Activated CD4-positive, alpha-beta T cell treated with anti-CD3 and anti-CD28 coated beads, Interleukin-2, amount 10 ng/mL, durations not matched to agents 24 days and 14 days (primary cell): ENCODE measurements at regions not wholly inside any gene's neighbourhood (a gene's known extent, or its start where the extent isn't known, plus 50 kb on each side); places are given as distances from the start of the nearest gene placed in this dataset.

Experiments
- DNase-seq: peaks from one replicate; pipeline ENCODE4 v3.0.0; 2022
- H3K27ac Mint-ChIP-seq: one replicate; pipeline ENCODE4 v1.8.0; 2022; ENCODE audit warnings: mild to moderate bottlenecking, mixed read lengths
- H3K27me3 Mint-ChIP-seq: one replicate; pipeline ENCODE4 v1.8.0; 2022; ENCODE audit warnings: mixed read lengths
- H3K36me3 Mint-ChIP-seq: one replicate; pipeline ENCODE4 v1.8.0; 2022; ENCODE audit warnings: low read depth, mild to moderate bottlenecking, mixed read lengths
- H3K4me1 Mint-ChIP-seq: one replicate; pipeline ENCODE4 v1.8.0; 2021; ENCODE audit warnings: mixed read lengths
- H3K4me3 Mint-ChIP-seq: one replicate; pipeline ENCODE4 v1.8.0; 2022; ENCODE audit warnings: mild to moderate bottlenecking, moderate library complexity, mixed read lengths
- H3K9me3 Mint-ChIP-seq: one replicate; pipeline ENCODE4 v1.8.0; 2021; ENCODE audit warnings: mixed read lengths
- intact Hi-C: fragments of 100-400 bp; cut with micrococcal nuclease; formaldehyde crosslinking; loops from one replicate; pipeline ENCODE4 v1.15.1; 2023

GRCh38 chr1:98090351-98090750 is 169.5 kb upstream of the DPYD start:
- no peaks in the 10 kb centered on the region for H3K4me1 Mint-ChIP-seq
- no peak overlapping the region for H3K27ac Mint-ChIP-seq
- no peaks in the 10 kb centered on the region for H3K27me3 Mint-ChIP-seq
- H3K9me3 Mint-ChIP-seq: no peaks in the 10 kb centered on the region
- no peak for DNase-seq
- H3K4me3 Mint-ChIP-seq: no peak overlapping the region
- no peaks in the 10 kb centered on the region for H3K36me3 Mint-ChIP-seq
- intact Hi-C loops: no loop called here

- Mint-ChIP-seq H3K27me3 (no peaks in the 10 kb centered on the region), H3K4me1 (no peaks in the 10 kb centered on the region), H3K9me3 (no peaks in the 10 kb centered on the region), H3K4me3 (no peak overlapping the region), H3K36me3 (no peaks in the 10 kb centered on the region), H3K27ac (no peak overlapping the region)
- intact Hi-C loops: no loop called here
- DNase-seq: no peak
Observed at GRCh38 chr1:98088381-98088780, 167.5 kb upstream of the DPYD start.

GRCh38 chr1:98086796-98087441 is 166.1 kb upstream of the DPYD start:
- Mint-ChIP-seq H3K4me1 (no peaks in the 10 kb centered on the region), H3K9me3 (no peaks in the 10 kb centered on the region), H3K4me3 (no peak overlapping the region), H3K27ac (no peak overlapping the region), H3K36me3 (no peaks in the 10 kb centered on the region), H3K27me3 (no peaks in the 10 kb centered on the region)
- DNase-seq: no peak
- intact Hi-C loops: no loop called here

- H3K4me1 Mint-ChIP-seq: no peaks in the 10 kb centered on the region
- no peak overlapping the region for H3K4me3 Mint-ChIP-seq
- no peak overlapping the region for H3K27ac Mint-ChIP-seq
- H3K36me3 Mint-ChIP-seq: no peaks in the 10 kb centered on the region
- DNase-seq: no peak
- intact Hi-C loops: no loop called here
- H3K27me3 Mint-ChIP-seq: peaks cover 2% of the 10 kb centered on the region
- no peaks in the 10 kb centered on the region for H3K9me3 Mint-ChIP-seq
Observed at GRCh38 chr1:98086156-98086555, 165.3 kb upstream of the DPYD start.

GRCh38 chr1:98084188-98084587 is 163.4 kb upstream of the DPYD start:
- no peaks in the 10 kb centered on the region for H3K9me3 Mint-ChIP-seq
- no peaks in the 10 kb centered on the region for H3K4me1 Mint-ChIP-seq
- intact Hi-C loops: no loop called here
- H3K27me3 Mint-ChIP-seq: peaks cover 2% of the 10 kb centered on the region
- no peak overlapping the region for H3K27ac Mint-ChIP-seq
- no peaks in the 10 kb centered on the region for H3K36me3 Mint-ChIP-seq
- DNase-seq: no peak
- H3K4me3 Mint-ChIP-seq: no peak overlapping the region

DNA sequence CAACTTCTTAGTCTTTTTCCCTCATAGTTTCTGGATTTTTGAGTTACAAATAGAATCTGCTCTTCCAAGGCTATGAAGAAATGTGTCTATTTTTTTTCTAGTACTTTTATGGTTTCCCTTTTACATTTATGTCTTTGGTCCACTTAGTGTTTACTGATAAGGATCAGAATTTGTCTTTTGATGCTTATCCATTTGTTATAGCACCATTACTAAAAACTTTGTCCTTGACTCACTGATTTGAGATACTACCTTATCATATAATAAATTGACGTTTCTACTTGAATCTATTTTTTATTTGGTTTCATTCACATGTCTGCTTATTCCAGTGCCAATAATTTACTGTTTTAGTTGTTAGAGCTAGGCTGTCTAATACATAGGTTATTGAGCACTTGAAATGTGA is 161.1 kb upstream of the DPYD start:
- no peak overlapping the region for H3K27ac Mint-ChIP-seq
- H3K27me3 Mint-ChIP-seq: peaks cover 2% of the 10 kb centered on the region

DNA sequence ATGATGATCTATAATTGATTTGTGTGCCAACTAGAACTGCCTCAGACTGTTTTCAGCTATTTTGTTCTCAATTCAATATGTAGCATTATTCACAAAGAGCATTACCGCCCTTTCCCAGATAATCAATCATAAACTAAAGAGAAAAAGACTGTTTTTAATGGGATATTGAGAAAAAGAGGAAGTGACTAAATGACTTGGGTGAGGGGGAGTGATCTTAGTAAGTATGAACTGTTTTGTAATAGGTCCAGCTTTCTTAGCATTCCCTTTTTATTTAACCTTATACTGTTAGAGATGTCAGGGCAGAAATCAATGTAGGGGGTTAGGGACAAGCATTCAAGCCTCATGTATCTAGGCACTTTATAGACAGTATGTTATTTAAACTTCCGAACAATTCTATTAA is 157.8 kb upstream of the DPYD start:
- Mint-ChIP-seq H3K27me3 (peaks cover 2% of the 10 kb centered on the region), H3K27ac (no peak overlapping the region), H3K4me1 (peaks cover 1% of the 10 kb centered on the region), H3K9me3 (no peaks in the 10 kb centered on the region), H3K4me3 (no peak overlapping the region), H3K36me3 (no peaks in the 10 kb centered on the region)
- intact Hi-C loops: no loop called here
- no peak for DNase-seq

More for the DNA sequence above, 161.1 kb upstream of the DPYD start:
- H3K4me3 Mint-ChIP-seq: no peak overlapping the region
- H3K9me3 Mint-ChIP-seq: no peaks in the 10 kb centered on the region
- intact Hi-C loops: no loop called here
- H3K4me1 Mint-ChIP-seq: no peaks in the 10 kb centered on the region
- DNase-seq: no peak
- no peaks in the 10 kb centered on the region for H3K36me3 Mint-ChIP-seq

GRCh38 chr1:98077691-98078090 is 156.9 kb upstream of the DPYD start:
- H3K4me1 Mint-ChIP-seq: peaks cover 1% of the 10 kb centered on the region
- H3K27me3 Mint-ChIP-seq: peaks cover 2% of the 10 kb centered on the region
- no peak for DNase-seq
- no peak overlapping the region for H3K4me3 Mint-ChIP-seq
- H3K36me3 Mint-ChIP-seq: no peaks in the 10 kb centered on the region
- H3K9me3 Mint-ChIP-seq: no peaks in the 10 kb centered on the region
- intact Hi-C loops: no loop called here
- no peak overlapping the region for H3K27ac Mint-ChIP-seq

DNA sequence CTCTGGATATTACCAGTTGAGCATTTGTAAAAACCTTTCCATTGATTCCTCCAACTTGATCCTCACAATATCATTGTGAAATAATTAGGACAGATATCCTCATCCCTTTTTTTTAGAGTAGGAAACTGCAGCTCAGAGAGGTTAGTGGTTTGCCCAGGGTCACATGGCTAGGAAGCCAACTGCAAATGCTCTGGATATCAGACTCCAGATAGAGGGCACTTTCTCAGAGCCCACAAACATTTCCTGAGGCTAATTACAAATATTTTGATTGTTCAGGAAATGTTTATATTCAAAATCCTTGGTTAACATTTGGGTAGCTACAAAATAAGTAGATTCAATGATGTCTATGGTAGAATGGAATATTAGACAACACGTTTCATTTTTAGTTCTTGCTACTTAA is 154.8 kb upstream of the DPYD start:
- no peak for DNase-seq
- Mint-ChIP-seq H3K36me3 (no peaks in the 10 kb centered on the region), H3K27me3 (peaks cover 4% of the 10 kb centered on the region), H3K4me1 (peaks cover 1% of the 10 kb centered on the region), H3K27ac (no peak overlapping the region), H3K9me3 (no peaks in the 10 kb centered on the region), H3K4me3 (no peak overlapping the region)
- intact Hi-C loops: no loop called here

- peaks cover 1% of the 10 kb centered on the region for H3K4me1 Mint-ChIP-seq
- no peak overlapping the region for H3K27ac Mint-ChIP-seq
- peaks cover 4% of the 10 kb centered on the region for H3K27me3 Mint-ChIP-seq
- no peak for DNase-seq
- H3K36me3 Mint-ChIP-seq: no peaks in the 10 kb centered on the region
- intact Hi-C loops: no loop called here
- no peak overlapping the region for H3K4me3 Mint-ChIP-seq
- no peaks in the 10 kb centered on the region for H3K9me3 Mint-ChIP-seq
Observed at GRCh38 chr1:98073823-98074222, 153.0 kb upstream of the DPYD start.

DNA sequence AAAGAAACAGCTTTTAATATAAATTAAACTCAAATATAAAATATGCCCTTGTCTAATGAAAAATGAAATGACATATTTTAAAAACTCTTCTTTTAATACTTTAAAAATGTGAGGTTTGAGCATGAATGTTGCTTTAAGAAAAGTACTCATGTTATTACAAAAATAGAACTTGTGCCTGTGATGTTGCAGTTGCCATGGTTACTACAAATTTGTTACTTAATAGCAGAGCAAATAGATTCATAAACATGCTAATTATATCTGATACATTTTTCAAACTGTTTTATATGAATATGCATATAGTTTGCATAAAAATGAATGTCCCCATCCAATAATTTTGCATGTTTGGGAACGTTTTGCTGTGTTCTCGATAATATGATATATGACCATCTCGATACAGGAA is 152.3 kb upstream of the DPYD start:
- Mint-ChIP-seq H3K9me3 (no peaks in the 10 kb centered on the region), H3K4me3 (no peak overlapping the region), H3K27me3 (peaks cover 4% of the 10 kb centered on the region), H3K27ac (no peak overlapping the region), H3K36me3 (no peaks in the 10 kb centered on the region), H3K4me1 (peaks cover 1% of the 10 kb centered on the region)
- intact Hi-C loops: no loop called here
- DNase-seq: no peak

GRCh38 chr1:98072047-98072446 is 151.2 kb upstream of the DPYD start:
- peaks cover 4% of the 10 kb centered on the region for H3K27me3 Mint-ChIP-seq
- no peaks in the 10 kb centered on the region for H3K36me3 Mint-ChIP-seq
- intact Hi-C loops: no loop called here
- peaks cover 1% of the 10 kb centered on the region for H3K4me1 Mint-ChIP-seq
- no peak overlapping the region for H3K4me3 Mint-ChIP-seq
- no peak overlapping the region for H3K27ac Mint-ChIP-seq
- no peak for DNase-seq
- H3K9me3 Mint-ChIP-seq: no peaks in the 10 kb centered on the region

- intact Hi-C loops: no loop called here
- Mint-ChIP-seq H3K27ac (no peak overlapping the region), H3K36me3 (no peaks in the 10 kb centered on the region), H3K4me3 (no peak overlapping the region), H3K27me3 (peaks cover 12% of the 10 kb centered on the region), H3K4me1 (no peaks in the 10 kb centered on the region), H3K9me3 (no peaks in the 10 kb centered on the region)
- DNase-seq: no peak
Observed at GRCh38 chr1:98068016-98068415, 147.2 kb upstream of the DPYD start.

DNA sequence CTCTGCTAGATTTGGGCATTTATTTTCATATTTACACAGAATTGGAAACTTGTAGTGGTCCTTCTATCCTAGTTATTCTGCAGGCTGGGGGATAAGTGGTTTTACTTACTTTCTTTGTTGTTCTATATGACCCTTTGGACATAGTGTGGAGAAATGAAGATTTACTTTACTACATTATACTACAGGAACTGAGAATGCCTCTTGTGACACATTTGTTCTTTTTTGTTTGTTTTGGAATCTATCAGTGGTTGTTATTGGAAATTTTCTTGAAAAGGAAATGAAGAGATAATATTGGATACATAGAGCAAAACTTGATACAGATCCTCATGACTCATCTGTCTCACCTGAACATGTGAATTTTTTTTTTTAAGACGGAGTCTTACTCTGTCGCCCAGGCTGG is 146.1 kb upstream of the DPYD start:
- H3K4me1 Mint-ChIP-seq: no peaks in the 10 kb centered on the region
- H3K27ac Mint-ChIP-seq: no peak overlapping the region
- H3K36me3 Mint-ChIP-seq: no peaks in the 10 kb centered on the region
- intact Hi-C loops: no loop called here
- no peak for DNase-seq
- peaks cover 11% of the 10 kb centered on the region for H3K27me3 Mint-ChIP-seq
- no peak overlapping the region for H3K4me3 Mint-ChIP-seq
- H3K9me3 Mint-ChIP-seq: no peaks in the 10 kb centered on the region

GRCh38 chr1:98059620-98060019 is 138.8 kb upstream of the DPYD start:
- H3K9me3 Mint-ChIP-seq: no peaks in the 10 kb centered on the region

More at GRCh38 chr1:98059620-98060019, 138.8 kb upstream of the DPYD start:
- intact Hi-C loops: no loop called here
- no peaks in the 10 kb centered on the region for H3K36me3 Mint-ChIP-seq
- H3K27ac Mint-ChIP-seq: no peak overlapping the region
- H3K4me3 Mint-ChIP-seq: no peak overlapping the region
- DNase-seq: no peak
- H3K4me1 Mint-ChIP-seq: no peaks in the 10 kb centered on the region
- peaks cover 48% of the 10 kb centered on the region for H3K27me3 Mint-ChIP-seq
